ENCODE measurements at regions not wholly inside any gene's neighbourhood (a gene's known extent, or its start where the extent isn't known, plus 50 kb on each side); places are given as distances from the start of the nearest gene placed in this dataset.

GRCh38 chr3:164233951-164234350, 844.3 kb downstream of the SI start:
- intact Hi-C loops (cut with DNase I): no loop called here

GRCh38 chr3:164231718-164232117, 846.6 kb downstream of the SI start:
- Histone ChIP-seq H3K4me1 (no peaks in the 10 kb centered on the region), H3K27me3 (no peaks in the 10 kb centered on the region), H3K9me3 (no peaks in the 10 kb centered on the region), H3K27ac (replicated peaks in 1 of 4) (no peak overlapping the region), H3K36me3 (no peaks in the 10 kb centered on the region), H3K4me3 (no peak overlapping the region)
- no peak for DNase-seq (ENCODE audit: extremely low spot score)
- 91% methylated on average over 1 of the region's 1 CpG for WGBS
- intact Hi-C loops (cut with DNase I): no loop called here
- TF ChIP-seq POLR2AphosphoS5 (IDR thresholded peaks at IDR 0.05) (no peak), EP300 (IDR thresholded peaks at IDR 0.05) (no peak), CTCF (IDR thresholded peaks at IDR 0.05) (no peak), POLR2A (IDR thresholded peaks at IDR 0.05; ENCODE audit: low read depth) (no peak)

More at GRCh38 chr3:164233951-164234350, 844.3 kb downstream of the SI start:
- no peak for DNase-seq (ENCODE audit: extremely low spot score)
- H3K27ac ChIP-seq (replicated peaks in 1 of 4): no peak overlapping the region
- no peak overlapping the region for H3K4me3 ChIP-seq
- 70% methylated on average over 2 of the region's 2 CpGs for WGBS
- no peaks in the 10 kb centered on the region for H3K9me3 ChIP-seq
- H3K4me1 ChIP-seq: no peaks in the 10 kb centered on the region
- no peak for TF ChIP-seq POLR2AphosphoS5 (IDR thresholded peaks at IDR 0.05)
- no peak for TF ChIP-seq EP300 (IDR thresholded peaks at IDR 0.05)
- no peak for TF ChIP-seq POLR2A (IDR thresholded peaks at IDR 0.05; ENCODE audit: low read depth)
- TF ChIP-seq CTCF (IDR thresholded peaks at IDR 0.05): no peak
- H3K36me3 ChIP-seq: no peaks in the 10 kb centered on the region
- H3K27me3 ChIP-seq: no peaks in the 10 kb centered on the region

GRCh38 chr3:164230385-164231094, 847.8 kb downstream of the SI start:
- Histone ChIP-seq H3K4me3 (no peak overlapping the region), H3K27me3 (no peaks in the 10 kb centered on the region), H3K36me3 (no peaks in the 10 kb centered on the region), H3K27ac (replicated peaks in 1 of 4) (no peak overlapping the region), H3K4me1 (no peaks in the 10 kb centered on the region), H3K9me3 (no peaks in the 10 kb centered on the region)
- TF ChIP-seq CTCF (IDR thresholded peaks at IDR 0.05) (no peak), POLR2AphosphoS5 (IDR thresholded peaks at IDR 0.05) (no peak), EP300 (IDR thresholded peaks at IDR 0.05) (no peak), POLR2A (IDR thresholded peaks at IDR 0.05; ENCODE audit: low read depth) (no peak)
- intact Hi-C loops (cut with DNase I): no loop called here
- DNase-seq (ENCODE audit: extremely low spot score): no peak
- WGBS: 97% methylated on average over 3 of the region's 3 CpGs

GRCh38 chr3:164224126-164224525, 854.2 kb downstream of the SI start:
- H3K27ac ChIP-seq (replicated peaks in 1 of 4): no peak overlapping the region
- H3K4me1 ChIP-seq: no peaks in the 10 kb centered on the region
- no peaks in the 10 kb centered on the region for H3K36me3 ChIP-seq
- no peak for DNase-seq (ENCODE audit: extremely low spot score)
- H3K27me3 ChIP-seq: no peaks in the 10 kb centered on the region
- no peak overlapping the region for H3K4me3 ChIP-seq
- no peak for TF ChIP-seq EP300 (IDR thresholded peaks at IDR 0.05)
- TF ChIP-seq POLR2AphosphoS5 (IDR thresholded peaks at IDR 0.05): no peak
- TF ChIP-seq CTCF (IDR thresholded peaks at IDR 0.05): no peak
- TF ChIP-seq POLR2A (IDR thresholded peaks at IDR 0.05; ENCODE audit: low read depth): no peak
- intact Hi-C loops (cut with DNase I): no loop called here
- H3K9me3 ChIP-seq: no peaks in the 10 kb centered on the region
- 0% methylated on average over 1 of the region's 1 CpG for WGBS

GRCh38 chr3:164222197-164222596, 856.1 kb downstream of the SI start:
- no peak for DNase-seq (ENCODE audit: extremely low spot score)
- TF ChIP-seq CTCF (IDR thresholded peaks at IDR 0.05) (no peak), POLR2AphosphoS5 (IDR thresholded peaks at IDR 0.05) (no peak), EP300 (IDR thresholded peaks at IDR 0.05) (no peak), POLR2A (IDR thresholded peaks at IDR 0.05; ENCODE audit: low read depth) (no peak)
- Histone ChIP-seq H3K27ac (replicated peaks in 1 of 4) (no peak overlapping the region), H3K27me3 (no peaks in the 10 kb centered on the region), H3K4me3 (no peak overlapping the region), H3K36me3 (no peaks in the 10 kb centered on the region), H3K9me3 (no peaks in the 10 kb centered on the region), H3K4me1 (no peaks in the 10 kb centered on the region)
- WGBS: 54% methylated on average over 3 of the region's 3 CpGs
- intact Hi-C loops (cut with DNase I): no loop called here
